ENCODE measurements at regions not wholly inside any gene's neighbourhood (a gene's known extent, or its start where the extent isn't known, plus 50 kb on each side); places are given as distances from the start of the nearest gene placed in this dataset.

- intact Hi-C loops (cut with micrococcal nuclease) (no loop called here), dilution Hi-C loops (cut with HindIII; ENCODE audit: low sequenced_read_pairs, unreplicated experiment) (no loop called here), in situ Hi-C loops (cut with MboI; ENCODE audit: low sequenced_read_pairs) (no loop called here)
- Histone ChIP-seq H3K56ac (ENCODE audit: extremely low read depth, insufficient read depth, low read length) (no peak overlapping the region), H2AFZ (replicated peaks; ENCODE audit: low read length, poor library complexity) (no peak overlapping the region), H4K20me1 (ENCODE audit: insufficient read depth, low read length) (no peaks in the 10 kb centered on the region), H2AK9ac (replicated peaks; ENCODE audit: low read depth, low read length, poor library complexity) (no peak overlapping the region), H2BK120ac (ENCODE audit: low read depth, low read length) (no peak overlapping the region), H3K27me3 (ENCODE audit: control insufficient read depth, insufficient read depth, low read length) (peaks cover 6% of the 10 kb centered on the region), H3K79me1 (ENCODE audit: low read depth in 1 of 2, low read length in 2 of 2) (no peaks in the 10 kb centered on the region), H3K36me3 (ENCODE audit: control insufficient read depth, insufficient read depth, low read length) (no peaks in the 10 kb centered on the region), H3K4ac (ENCODE audit: low read depth, low read length) (no peak overlapping the region), H3K18ac (ENCODE audit: low read depth, low read length) (no peak overlapping the region), H3K4me1 (ENCODE audit: control insufficient read depth, insufficient read depth, low read length) (no peaks in the 10 kb centered on the region), H2AK5ac (ENCODE audit: low read depth, low read length) (no peak overlapping the region), H3K4me2 (ENCODE audit: low read depth, low read length) (no peak overlapping the region), H3K9ac (ENCODE audit: low read depth, low read length) (no peak overlapping the region), H4K8ac (ENCODE audit: low read depth in 2 of 2, low read length in 2 of 2) (no peak overlapping the region), H3K14ac (replicated peaks; ENCODE audit: low read depth, low read length) (no peak overlapping the region), H3K23ac (ENCODE audit: low read depth, low read length) (no peak overlapping the region), H3K4me3 (ENCODE audit: insufficient read depth, low read depth, low read length) (no peak overlapping the region), H4K5ac (ENCODE audit: low read depth, low read length) (no peak overlapping the region), H2BK15ac (ENCODE audit: low read depth, low read length) (no peak overlapping the region), H3K9me1 (ENCODE audit: insufficient read depth, low read length) (no peaks in the 10 kb centered on the region), H3K9me3 (ENCODE audit: control insufficient read depth, insufficient read depth, low read length) (no peaks in the 10 kb centered on the region), H2BK5ac (ENCODE audit: low read depth, low read length, poor library complexity, severe bottlenecking) (no peak overlapping the region), H2BK20ac (ENCODE audit: low read depth, low read length) (no peak overlapping the region), H3K27ac (ENCODE audit: insufficient read depth, low read length) (no peak overlapping the region), H4K91ac (ENCODE audit: insufficient read depth, low read depth, low read length) (no peak overlapping the region)
- ATAC-seq (ENCODE audit: low read depth) (no peak), DNase-seq (no peak)
- no TSS peak for BruUV-seq (replicated peaks)
- TF ChIP-seq FOS (IDR thresholded peaks at IDR 0.05; ENCODE audit: low read depth, low read length) (no peak), MXI1 (IDR thresholded peaks at IDR 0.05; ENCODE audit: borderline replicate concordance, low read depth, low read length) (no peak), CTCF (conservative IDR thresholded peaks at IDR 0.05; ENCODE audit: low read depth, low read length) (no peak), POLR2A (IDR thresholded peaks at IDR 0.05; ENCODE audit: low read depth, low read length) (no peak), CEBPB (IDR thresholded peaks at IDR 0.05; ENCODE audit: low read depth, low read length) (no peak), CHD1 (IDR thresholded peaks at IDR 0.05; ENCODE audit: low read depth, low read length) (no peak), SMC3 (IDR thresholded peaks at IDR 0.05; ENCODE audit: low read depth, low read length) (no peak), RAD21 (IDR thresholded peaks at IDR 0.05; ENCODE audit: low read length) (no peak), RFX5 (IDR thresholded peaks at IDR 0.05; ENCODE audit: low read depth, low read length) (no peak)
- WGBS, 2 experiments (ENCODE audit: extremely low coverage in 2 of 2, insufficient read length in 1 of 2), result no CpG with 5 or more reads among the region's 5 CpGs
- CTCF ChIA-PET, result interaction anchor here (1.1 to 1.2 kb wide), 2 partner anchors 10 to 12 kb away, joined by 5 to 9 read pairs; no protein-coding TSS in a partner anchor
- POLR2A ChIA-PET (ENCODE audit: unreplicated experiment), result no interaction called here
Measured at GRCh38 chr18:25817546-25818237, 272.7 kb downstream of the SS18 start.

Data from IMR-90 (cell line).